OCI-LY3 (cell line): ENCODE measurements at regions not wholly inside any gene's neighbourhood (a gene's known extent, or its start where the extent isn't known, plus 50 kb on each side); places are given as distances from the start of the nearest gene placed in this dataset.

Source experiments
- H2AFZ ChIP-seq: fragments of 200-600, 300-600 bp; shearing (Covaris generic); 2 replicates; pipeline ENCODE4 v1.6.0; 2014; ENCODE audit warnings: antibody characterized with exemption, low read depth, low read length
- H3K27ac ChIP-seq: fragments of 200-600, 300-600 bp; sonication (generic); 2 replicates; pipeline ENCODE4 v1.5.1; 2014; ENCODE audit warnings: mild to moderate bottlenecking, low read length, moderate library complexity, mixed read lengths
- H3K27me3 ChIP-seq: fragments of 200-600, 300-600 bp; sonication (generic); 2 replicates; pipeline ENCODE4 v1.6.1; 2014; ENCODE audit warnings: low read depth, low read length, mixed read lengths
- H3K36me3 ChIP-seq: fragments of 200-600, 300-600 bp; sonication (generic); replicated peaks from 2 replicates; pipeline ENCODE3; 2014; ENCODE audit warnings: low read depth, low read length, mixed read lengths
- H3K4me1 ChIP-seq: fragments of 300-600, 200-600 bp; sonication (generic); 2 replicates; pipeline ENCODE4 v1.6.1; 2014; ENCODE audit warnings: low read length, mixed read lengths
- H3K4me2 ChIP-seq: fragments of 200-600, 300-600 bp; sonication (generic); 2 replicates; pipeline ENCODE4 v1.6.1; 2014; ENCODE audit warnings: low read length, mixed read lengths
- H3K4me3 ChIP-seq: fragments of 300-600, 200-600 bp; sonication (generic); 2 replicates; pipeline ENCODE4 v1.5.1; 2014; ENCODE audit warnings: antibody characterized with exemption, mild to moderate bottlenecking, low read length, moderate library complexity
- H3K79me2 ChIP-seq: fragments of 300-600, 200-600 bp; shearing (Covaris generic); 2 replicates; pipeline ENCODE4 v1.6.1; 2014; ENCODE audit warnings: mild to moderate bottlenecking, low read length, mixed read lengths
- H3K9ac ChIP-seq: fragments of 300-600, 200-600 bp; shearing (Covaris generic); 2 replicates; pipeline ENCODE4 v1.6.0; 2014; ENCODE audit warnings: mild to moderate bottlenecking, low read length, moderate library complexity
- H3K9me3 ChIP-seq: fragments of 200-600, 300-600 bp; shearing (Covaris generic); 2 replicates; pipeline ENCODE4 v1.6.1; 2014; ENCODE audit warnings: low read length, mixed read lengths; ENCODE audit not compliant: insufficient read depth
- H4K20me1 ChIP-seq: fragments of 200-600, 300-600 bp; sonication (generic); 2 replicates; pipeline ENCODE4 v1.6.1; 2016; ENCODE audit warnings: low read length, mixed read lengths; ENCODE audit not compliant: insufficient read depth
- EZH2phosphoT487 ChIP-seq: fragments of 200-600 bp; shearing (Covaris generic); IDR thresholded peaks from 2 replicates; pipeline ENCODE4 v1.6.1; 2018; ENCODE audit warnings: antibody characterized with exemption, mixed run types, low read depth
- TF ChIP-seq, protein P1 (sequence below): fragments of 200-600, 300-600 bp; sonication (generic); IDR thresholded peaks from 2 replicates; pipeline ENCODE4 v1.5.1; 2014; ENCODE audit warnings: antibody characterized with exemption, low read length, low read depth

DNA sequence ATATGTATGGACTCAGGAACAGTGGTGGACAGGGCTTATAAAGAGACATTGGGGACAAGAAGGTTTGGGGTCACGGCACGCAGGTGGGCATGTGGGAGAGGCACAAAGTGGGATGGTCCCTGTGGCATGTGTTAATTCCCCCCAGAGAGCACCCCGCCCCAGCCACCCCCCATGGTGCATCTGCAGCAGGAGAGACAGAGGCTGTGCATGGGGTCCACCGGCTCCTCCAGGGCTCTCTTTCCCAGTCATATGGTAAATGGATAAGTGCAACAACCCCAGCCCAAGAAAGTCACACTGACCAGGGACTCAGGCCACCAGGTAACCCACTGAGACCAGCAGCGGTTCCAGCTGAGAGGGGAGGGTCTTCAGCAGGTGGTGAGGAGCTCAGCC, 242.1 kb downstream of the BCL11B start:
- Histone ChIP-seq H3K27me3 (no peaks in the 10 kb centered on the region), H3K4me1 (no peaks in the 10 kb centered on the region), H4K20me1 (no peaks in the 10 kb centered on the region), H3K4me3 (no peak overlapping the region), H3K27ac (no peak overlapping the region), H2AFZ (no peak overlapping the region), H3K9ac (no peak overlapping the region), H3K9me3 (peaks cover 5% of the 10 kb centered on the region; the same call in 1 of the 2 replicates), H3K36me3 (peaks cover 10% of the 10 kb centered on the region), H3K4me2 (no peak overlapping the region), H3K79me2 (no peaks in the 10 kb centered on the region)
- TF ChIP-seq, protein P1, sequence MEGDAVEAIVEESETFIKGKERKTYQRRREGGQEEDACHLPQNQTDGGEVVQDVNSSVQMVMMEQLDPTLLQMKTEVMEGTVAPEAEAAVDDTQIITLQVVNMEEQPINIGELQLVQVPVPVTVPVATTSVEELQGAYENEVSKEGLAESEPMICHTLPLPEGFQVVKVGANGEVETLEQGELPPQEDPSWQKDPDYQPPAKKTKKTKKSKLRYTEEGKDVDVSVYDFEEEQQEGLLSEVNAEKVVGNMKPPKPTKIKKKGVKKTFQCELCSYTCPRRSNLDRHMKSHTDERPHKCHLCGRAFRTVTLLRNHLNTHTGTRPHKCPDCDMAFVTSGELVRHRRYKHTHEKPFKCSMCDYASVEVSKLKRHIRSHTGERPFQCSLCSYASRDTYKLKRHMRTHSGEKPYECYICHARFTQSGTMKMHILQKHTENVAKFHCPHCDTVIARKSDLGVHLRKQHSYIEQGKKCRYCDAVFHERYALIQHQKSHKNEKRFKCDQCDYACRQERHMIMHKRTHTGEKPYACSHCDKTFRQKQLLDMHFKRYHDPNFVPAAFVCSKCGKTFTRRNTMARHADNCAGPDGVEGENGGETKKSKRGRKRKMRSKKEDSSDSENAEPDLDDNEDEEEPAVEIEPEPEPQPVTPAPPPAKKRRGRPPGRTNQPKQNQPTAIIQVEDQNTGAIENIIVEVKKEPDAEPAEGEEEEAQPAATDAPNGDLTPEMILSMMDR = no peak
- no peak for TF ChIP-seq EZH2phosphoT487

DNA sequence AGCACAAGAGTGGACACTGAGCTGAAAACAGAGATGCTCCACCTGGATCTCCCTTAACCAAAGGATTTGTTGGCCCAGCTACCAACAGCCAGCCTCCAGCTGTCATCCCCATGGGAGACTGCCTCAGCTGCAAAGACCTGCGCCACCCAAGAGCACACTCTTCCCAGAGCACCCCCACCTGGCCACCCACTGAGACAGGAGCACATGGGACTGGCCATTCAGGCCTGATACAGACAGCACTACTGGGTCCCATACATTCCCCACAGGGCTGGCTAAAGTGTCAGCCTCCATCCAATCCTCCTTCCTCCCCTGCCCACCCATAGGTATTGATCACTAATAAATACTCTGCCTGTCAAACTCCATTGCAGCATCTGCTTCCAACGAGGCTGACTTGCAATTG, 241.5 kb downstream of the BCL11B start:
- TF ChIP-seq EZH2phosphoT487 = no peak
- TF ChIP-seq, protein P1 = no peak
- Histone ChIP-seq H3K4me2 (no peak overlapping the region), H2AFZ (no peak overlapping the region), H3K9me3 (peaks cover 5% of the 10 kb centered on the region; the same call in 1 of the 2 replicates), H3K4me1 (no peaks in the 10 kb centered on the region), H3K27ac (no peak overlapping the region), H3K4me3 (no peak overlapping the region), H3K27me3 (no peaks in the 10 kb centered on the region), H4K20me1 (no peaks in the 10 kb centered on the region), H3K9ac (no peak overlapping the region), H3K79me2 (no peaks in the 10 kb centered on the region), H3K36me3 (peaks cover 10% of the 10 kb centered on the region)

DNA sequence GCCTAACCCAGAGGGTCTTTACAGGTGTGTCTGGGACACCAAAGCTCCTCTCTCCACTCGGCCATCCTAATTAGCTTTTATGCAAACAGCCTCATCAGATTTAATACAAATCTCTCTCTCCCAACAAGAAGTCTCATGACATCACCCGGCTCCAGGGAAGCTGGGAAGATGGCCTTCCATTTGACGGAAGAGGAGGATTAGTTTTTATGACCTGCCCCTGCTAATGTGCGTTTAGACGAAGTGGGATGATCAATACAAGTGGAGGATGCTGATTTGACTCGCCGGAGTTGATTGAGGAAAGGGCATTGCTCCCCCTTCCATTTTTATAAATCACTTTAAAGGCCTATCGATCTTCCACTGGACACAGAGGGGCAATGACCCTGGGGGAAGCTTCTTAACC, 239.2 kb downstream of the BCL11B start:
- Histone ChIP-seq H4K20me1 (no peaks in the 10 kb centered on the region), H3K9ac (no peak overlapping the region), H3K9me3 (no peaks in the 10 kb centered on the region), H3K27ac (no peak overlapping the region), H2AFZ (no peak overlapping the region), H3K4me1 (no peaks in the 10 kb centered on the region), H3K4me2 (no peak overlapping the region), H3K4me3 (no peak overlapping the region), H3K36me3 (no peaks in the 10 kb centered on the region), H3K79me2 (no peaks in the 10 kb centered on the region), H3K27me3 (no peaks in the 10 kb centered on the region)
- TF ChIP-seq EZH2phosphoT487 = no peak
- TF ChIP-seq, protein P1 = no peak

DNA sequence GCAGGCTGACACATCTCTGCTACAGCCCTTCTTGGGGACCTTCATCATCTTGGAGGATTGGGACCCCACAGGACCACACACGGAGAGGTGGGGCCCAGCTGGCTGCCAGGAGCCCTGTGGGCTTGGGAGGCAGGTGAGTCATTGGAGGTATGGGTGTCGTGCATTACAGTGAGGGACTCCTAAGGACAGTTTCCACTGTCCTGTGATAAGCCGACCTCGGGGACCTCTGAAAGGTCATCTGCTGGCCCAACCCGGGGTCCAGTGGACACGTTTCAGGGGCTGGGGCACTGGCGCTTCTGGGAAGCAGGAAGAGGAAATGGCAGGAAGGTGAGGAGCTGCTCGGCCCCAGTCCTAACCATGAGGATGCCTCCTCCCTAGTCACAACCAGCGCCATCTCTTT, 238.0 kb downstream of the BCL11B start:
- Histone ChIP-seq H3K4me1 (no peaks in the 10 kb centered on the region), H3K4me3 (no peak overlapping the region), H3K9ac (no peak overlapping the region), H3K4me2 (no peak overlapping the region), H3K79me2 (no peaks in the 10 kb centered on the region), H3K27ac (no peak overlapping the region), H3K36me3 (no peaks in the 10 kb centered on the region), H3K9me3 (no peaks in the 10 kb centered on the region), H3K27me3 (no peaks in the 10 kb centered on the region), H2AFZ (no peak overlapping the region), H4K20me1 (no peaks in the 10 kb centered on the region)
- TF ChIP-seq, protein P1 = no peak
- TF ChIP-seq EZH2phosphoT487 = no peak
